HG03520 (cell line): ENCODE measurements at regions not wholly inside any gene's neighbourhood (a gene's known extent, or its start where the extent isn't known, plus 50 kb on each side); places are given as distances from the start of the nearest gene placed in this dataset.

Experiments
- ATAC-seq: cut with Tn5 transposase; IDR thresholded peaks from one replicate; pipeline ENCODE4 v1.9.1; 2021; ENCODE audit warnings: mild to moderate bottlenecking, moderate library complexity; ENCODE audit not compliant: unreplicated experiment

DNA sequence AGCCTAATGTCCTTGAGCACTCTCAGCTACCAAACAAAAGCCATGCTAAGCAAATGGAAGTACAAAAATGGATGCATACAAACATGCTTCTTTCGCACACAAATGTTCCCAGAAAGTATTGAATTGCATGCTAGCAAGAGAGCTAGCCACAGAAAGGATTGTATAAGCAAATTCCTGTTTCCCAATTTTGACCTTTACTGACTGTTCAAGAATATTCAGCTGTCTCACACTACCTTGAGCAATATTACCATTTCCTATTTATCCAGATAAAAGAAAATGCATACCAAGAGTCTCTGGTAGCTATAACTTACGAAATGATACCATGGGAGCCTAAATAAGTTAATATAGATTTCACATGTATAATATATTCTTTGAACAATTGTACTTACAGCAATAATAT lies 264.6 kb downstream of the TMEM167A start:
- ATAC-seq: no peak

DNA sequence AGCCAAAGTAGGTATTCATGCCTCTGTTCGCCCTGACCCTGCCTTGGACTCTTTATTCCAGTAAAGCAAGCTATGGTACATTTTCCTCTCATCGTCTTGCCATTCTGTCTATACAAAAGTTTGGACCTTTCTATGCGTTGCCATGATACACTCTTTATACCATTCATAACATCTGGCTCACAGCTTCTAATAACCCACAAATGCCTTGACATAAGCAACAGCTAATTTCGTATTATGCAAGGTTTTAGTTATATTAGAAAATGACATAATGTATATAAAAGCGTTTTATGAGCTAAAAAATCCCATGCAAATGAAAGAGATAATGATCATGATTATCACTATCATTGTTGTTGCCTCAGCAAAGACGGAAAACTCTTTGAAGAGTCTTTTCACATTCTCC lies 265.7 kb downstream of the TMEM167A start:
- ATAC-seq: no peak

- no peak for ATAC-seq
Observed at GRCh38 chr5:82809420-82810143, 267.6 kb downstream of the TMEM167A start.

DNA sequence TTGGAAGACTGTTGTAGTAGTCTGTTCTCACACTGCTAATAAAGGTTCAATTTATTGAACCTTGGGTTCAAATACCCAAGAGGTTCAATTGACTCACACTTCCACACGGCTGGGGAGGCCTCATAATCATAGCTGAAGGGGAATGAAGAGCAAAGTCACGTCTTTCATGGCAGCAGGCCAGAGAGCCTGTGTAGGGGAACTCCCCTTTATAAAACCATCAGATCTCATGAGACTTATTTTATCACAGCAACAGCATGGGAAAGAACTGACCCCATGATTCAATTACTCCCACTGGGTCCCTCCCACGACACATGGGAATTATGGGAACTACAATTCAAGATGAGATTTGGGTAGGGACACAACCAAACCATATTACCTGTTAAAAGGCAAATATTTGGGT lies 268.2 kb downstream of the TMEM167A start:
- ATAC-seq: no peak

GRCh38 chr5:82807021-82807420 lies 270.2 kb downstream of the TMEM167A start:
- no peak for ATAC-seq

DNA sequence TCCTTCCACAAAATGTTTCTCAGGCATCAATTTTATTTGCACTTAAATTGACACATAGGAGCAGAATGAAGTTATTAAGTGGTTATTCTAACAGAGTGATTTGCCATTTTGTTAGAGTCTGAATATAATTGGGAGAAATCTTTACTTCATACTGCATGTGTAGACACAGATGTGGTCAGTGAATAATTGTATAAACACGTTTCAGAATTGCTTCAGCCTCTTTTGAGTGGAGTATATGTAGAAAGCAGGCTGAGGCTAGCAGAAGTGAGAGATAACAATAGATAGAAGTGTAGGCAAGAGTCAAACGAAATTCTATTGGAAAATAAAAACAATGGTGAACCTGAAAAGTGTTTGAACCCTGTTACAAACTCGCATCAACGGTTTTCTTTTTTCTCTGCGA lies 270.7 kb downstream of the TMEM167A start:
- ATAC-seq: no peak

- no peak for ATAC-seq
Observed at GRCh38 chr5:82804155-82804690, 273.0 kb downstream of the TMEM167A start.

DNA sequence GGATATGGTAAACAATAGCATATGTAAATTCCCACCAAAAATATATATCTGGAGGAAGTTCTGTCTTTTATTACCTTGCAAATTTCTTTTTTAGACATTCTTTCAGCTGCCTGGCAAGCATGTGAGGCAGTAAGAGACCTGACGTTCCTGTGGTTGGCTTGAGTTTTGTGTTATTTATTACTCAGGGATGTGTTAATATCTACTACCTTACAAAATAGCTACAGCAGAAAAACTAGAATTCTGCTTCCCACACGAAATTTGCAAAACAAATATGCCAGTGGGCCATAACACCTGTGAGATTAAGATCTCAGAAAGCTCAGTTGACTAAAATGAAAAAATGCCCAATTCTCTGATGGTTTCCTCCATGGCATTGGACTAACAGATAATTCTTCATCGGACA lies 274.2 kb downstream of the TMEM167A start:
- ATAC-seq: no peak

DNA sequence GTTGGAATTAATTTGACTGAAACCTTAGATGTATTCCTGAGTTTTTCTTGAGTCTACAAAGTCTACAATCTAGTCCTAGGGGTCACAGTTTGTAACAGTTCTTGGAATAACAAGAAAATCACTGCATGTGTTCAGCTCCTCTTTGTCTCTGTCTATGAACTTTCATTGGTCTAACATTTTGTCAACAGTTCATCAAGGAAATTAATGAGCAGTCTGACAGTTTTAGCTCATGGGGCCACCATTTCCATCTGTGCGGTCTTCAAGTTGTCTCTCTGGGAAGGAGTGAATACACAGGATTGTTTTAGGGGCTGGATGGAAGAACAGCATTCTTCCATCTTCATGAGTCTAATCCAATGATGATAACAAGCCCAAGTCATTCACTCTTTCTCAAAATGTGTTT lies 276.4 kb downstream of the TMEM167A start:
- no peak for ATAC-seq

- ATAC-seq: peak; percentile 42
Observed at GRCh38 chr5:82799361-82800077, 277.7 kb downstream of the TMEM167A start.

DNA sequence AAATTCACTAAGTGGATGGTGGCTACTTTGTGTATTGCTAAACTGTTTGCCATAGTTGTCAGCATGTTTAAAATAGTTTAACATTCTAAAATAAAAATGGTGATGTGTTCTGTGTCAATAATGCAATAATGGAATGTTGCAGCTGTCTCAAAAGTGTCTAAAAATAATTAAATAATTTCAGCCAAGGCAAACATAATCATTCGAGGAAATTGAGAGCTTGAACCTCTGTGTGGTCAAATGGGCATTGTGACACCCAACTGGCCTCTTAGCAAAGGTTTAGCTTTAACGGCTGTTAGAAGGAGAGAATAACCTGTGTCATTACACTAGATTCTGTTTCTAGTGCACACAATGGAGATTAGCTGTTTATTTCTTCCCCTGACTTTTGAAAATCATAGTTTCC lies 278.5 kb downstream of the TMEM167A start:
- ATAC-seq: no peak

GRCh38 chr5:82796643-82797416 lies 280.4 kb downstream of the TMEM167A start:
- no peak for ATAC-seq

DNA sequence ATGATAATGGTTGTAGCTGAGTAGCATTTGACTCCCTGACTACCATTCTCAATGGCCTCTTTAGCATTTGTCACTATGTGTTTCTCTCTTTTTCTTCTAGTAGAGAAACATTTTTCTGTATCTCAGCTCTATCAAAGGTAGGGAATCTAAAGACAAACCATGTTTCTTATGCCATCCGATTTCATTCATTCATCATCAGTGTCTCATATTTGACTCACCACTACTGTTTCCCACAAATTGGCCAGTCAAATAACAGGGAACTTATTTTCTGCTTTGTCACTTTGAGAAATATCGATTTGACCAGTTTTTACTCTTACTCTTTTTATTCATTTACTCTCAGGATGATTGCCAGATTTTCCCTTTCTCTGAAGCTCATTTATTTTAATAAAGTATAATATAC lies 282.3 kb downstream of the TMEM167A start:
- ATAC-seq: no peak

- ATAC-seq: no peak
Observed at GRCh38 chr5:82793808-82794419, 283.3 kb downstream of the TMEM167A start.

DNA sequence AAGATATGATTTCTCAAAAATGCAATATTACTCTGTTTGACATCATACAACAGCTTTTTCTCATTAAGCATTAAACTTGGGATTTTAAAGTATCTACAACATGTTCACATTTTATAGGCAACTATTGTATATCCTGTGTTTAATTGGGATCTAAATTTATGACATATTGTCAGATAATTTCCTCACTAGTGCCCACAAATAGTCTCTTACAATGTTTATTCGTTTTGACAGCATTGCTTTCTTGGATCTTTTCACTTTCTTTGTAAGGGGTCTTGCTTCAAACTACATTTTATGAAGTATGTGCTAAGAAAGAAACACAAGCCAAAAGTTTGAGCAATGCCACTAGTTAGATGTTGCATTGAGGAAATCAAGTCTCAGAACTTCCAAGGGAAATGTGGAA lies 285.1 kb downstream of the TMEM167A start:
- ATAC-seq: no peak

GRCh38 chr5:82789095-82789494 lies 288.1 kb downstream of the TMEM167A start:
- no peak for ATAC-seq

DNA sequence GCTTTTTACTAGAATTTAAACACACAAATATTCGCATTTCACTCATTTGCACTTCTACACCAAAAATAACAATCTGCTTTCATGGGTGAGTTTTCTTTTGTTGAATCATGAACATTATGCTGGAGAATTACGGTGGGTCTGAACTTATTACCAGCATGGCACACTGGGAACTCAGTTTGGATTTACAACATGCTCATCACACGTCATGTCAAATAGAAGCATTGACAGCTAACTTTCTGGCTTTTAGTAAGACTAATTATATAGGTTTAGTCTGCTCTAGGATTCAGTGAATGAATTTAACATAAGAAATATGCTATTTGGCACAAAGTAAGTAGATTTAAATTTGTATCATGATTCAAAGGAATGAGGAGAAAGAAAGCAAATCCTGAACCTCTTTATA lies 290.4 kb downstream of the TMEM167A start:
- no peak for ATAC-seq

- no peak for ATAC-seq
Observed at GRCh38 chr5:82785882-82786509, 291.2 kb downstream of the TMEM167A start.

GRCh38 chr5:82785456-82785855 lies 291.7 kb downstream of the TMEM167A start:
- no peak for ATAC-seq

GRCh38 chr5:82784521-82784920 lies 292.7 kb downstream of the TMEM167A start:
- no peak for ATAC-seq

DNA sequence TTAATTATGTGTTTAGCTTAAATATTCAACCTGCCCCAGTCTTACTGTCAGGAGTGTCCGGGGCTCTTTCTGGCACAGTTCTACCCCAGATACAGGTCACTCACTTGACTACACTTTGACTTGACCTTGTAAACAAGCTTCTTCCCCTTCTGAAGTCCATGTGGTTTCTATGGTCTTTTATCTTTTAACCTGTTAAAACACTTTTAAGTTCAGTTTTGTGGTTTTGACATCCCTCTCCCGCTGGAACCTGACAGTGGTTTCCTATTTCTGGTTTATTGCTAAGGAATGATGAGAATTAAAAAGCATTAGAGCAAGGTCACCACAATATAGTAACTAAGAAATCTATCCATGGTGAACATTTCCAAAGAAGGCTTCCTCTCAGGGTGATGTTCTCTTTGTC lies 300.1 kb downstream of the TMEM167A start:
- ATAC-seq: no peak
